HG02943 (cell line): ENCODE measurements at regions not wholly inside any gene's neighbourhood (a gene's known extent, or its start where the extent isn't known, plus 50 kb on each side); places are given as distances from the start of the nearest gene placed in this dataset.

ENCODE experiments used
- ATAC-seq: cut with Tn5 transposase; IDR thresholded peaks from one replicate; pipeline ENCODE4 v1.9.1; 2021; ENCODE audit warnings: mild to moderate bottlenecking, low read depth, moderate library complexity; ENCODE audit not compliant: unreplicated experiment

GRCh38 chr2:17262854-17263569, 255.2 kb downstream of the RAD51AP2 start:
- no peak for ATAC-seq

- no peak for ATAC-seq
Observed at GRCh38 chr2:17259613-17260012, 258.6 kb downstream of the RAD51AP2 start.

- no peak for ATAC-seq
Observed at GRCh38 chr2:17258861-17259260, 259.4 kb downstream of the RAD51AP2 start.

GRCh38 chr2:17257189-17257909, 260.9 kb downstream of the RAD51AP2 start:
- ATAC-seq, result no peak

GRCh38 chr2:17255071-17255470, 263.2 kb downstream of the RAD51AP2 start:
- no peak for ATAC-seq

- ATAC-seq, result no peak
Observed at GRCh38 chr2:17254421-17254820, 263.8 kb downstream of the RAD51AP2 start.

GRCh38 chr2:17252258-17252657, 266.0 kb downstream of the RAD51AP2 start:
- no peak for ATAC-seq

- ATAC-seq, result no peak
Observed at GRCh38 chr2:17251171-17251570, 267.1 kb downstream of the RAD51AP2 start.

- no peak for ATAC-seq
Observed at GRCh38 chr2:17249249-17249648, 269.0 kb downstream of the RAD51AP2 start.

- ATAC-seq, result no peak
Observed at GRCh38 chr2:17245906-17246305, 272.3 kb downstream of the RAD51AP2 start.

- no peak for ATAC-seq
Observed at GRCh38 chr2:17242813-17243485, 275.3 kb downstream of the RAD51AP2 start.

GRCh38 chr2:17239550-17239949, 278.7 kb downstream of the RAD51AP2 start:
- no peak for ATAC-seq

- no peak for ATAC-seq
Observed at GRCh38 chr2:17235167-17235566, 283.1 kb downstream of the RAD51AP2 start.

- ATAC-seq, result no peak
Observed at GRCh38 chr2:17232776-17233556, 285.3 kb downstream of the RAD51AP2 start.

GRCh38 chr2:17231394-17231965, 286.8 kb downstream of the RAD51AP2 start:
- no peak for ATAC-seq

GRCh38 chr2:17229414-17229813, 288.8 kb downstream of the RAD51AP2 start:
- no peak for ATAC-seq

- ATAC-seq, result no peak
Observed at GRCh38 chr2:17228461-17228860, 289.8 kb downstream of the RAD51AP2 start.

- no peak for ATAC-seq
Observed at GRCh38 chr2:17227856-17228255, 290.4 kb downstream of the RAD51AP2 start.

- no peak for ATAC-seq
Observed at GRCh38 chr2:17226941-17227490, 291.2 kb downstream of the RAD51AP2 start.

GRCh38 chr2:17223211-17223610, 295.0 kb downstream of the RAD51AP2 start:
- ATAC-seq, result no peak
